ENCODE measurements at regions not wholly inside any gene's neighbourhood (a gene's known extent, or its start where the extent isn't known, plus 50 kb on each side); places are given as distances from the start of the nearest gene placed in this dataset.
"Not testable (repeated sequence)": the region's sequence is repeated elsewhere in the genome, so short reads cannot be mapped to it uniquely, and the experiment has no call there.

DNA sequence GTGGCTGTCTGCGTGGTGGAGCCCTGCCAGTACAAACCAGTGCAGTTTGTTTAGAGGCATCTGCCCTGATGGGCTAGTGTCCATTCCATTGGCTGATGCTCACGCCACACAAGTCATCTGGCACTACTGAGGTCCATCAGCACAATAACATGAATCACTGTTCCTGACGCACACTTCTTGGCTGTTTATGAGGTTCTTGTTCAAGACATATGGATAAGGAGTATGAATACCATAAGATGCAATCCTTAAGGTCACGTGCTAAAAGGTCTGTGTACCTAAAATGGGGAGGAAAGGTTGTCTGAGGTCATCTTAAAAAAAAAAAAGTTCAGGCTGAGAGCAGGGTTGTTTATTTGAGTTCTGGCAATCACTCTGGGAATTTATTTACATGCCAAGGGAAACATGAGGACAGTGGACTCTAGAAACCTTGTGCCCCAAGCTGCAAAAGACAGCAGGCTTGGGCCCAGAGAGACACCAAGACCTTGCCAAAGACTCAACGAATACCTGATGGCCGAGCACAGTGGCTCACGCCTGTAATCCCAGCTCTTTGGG lies 54.1 kb upstream of the SHLD1 start:
- DNase-seq = no peak

DNA sequence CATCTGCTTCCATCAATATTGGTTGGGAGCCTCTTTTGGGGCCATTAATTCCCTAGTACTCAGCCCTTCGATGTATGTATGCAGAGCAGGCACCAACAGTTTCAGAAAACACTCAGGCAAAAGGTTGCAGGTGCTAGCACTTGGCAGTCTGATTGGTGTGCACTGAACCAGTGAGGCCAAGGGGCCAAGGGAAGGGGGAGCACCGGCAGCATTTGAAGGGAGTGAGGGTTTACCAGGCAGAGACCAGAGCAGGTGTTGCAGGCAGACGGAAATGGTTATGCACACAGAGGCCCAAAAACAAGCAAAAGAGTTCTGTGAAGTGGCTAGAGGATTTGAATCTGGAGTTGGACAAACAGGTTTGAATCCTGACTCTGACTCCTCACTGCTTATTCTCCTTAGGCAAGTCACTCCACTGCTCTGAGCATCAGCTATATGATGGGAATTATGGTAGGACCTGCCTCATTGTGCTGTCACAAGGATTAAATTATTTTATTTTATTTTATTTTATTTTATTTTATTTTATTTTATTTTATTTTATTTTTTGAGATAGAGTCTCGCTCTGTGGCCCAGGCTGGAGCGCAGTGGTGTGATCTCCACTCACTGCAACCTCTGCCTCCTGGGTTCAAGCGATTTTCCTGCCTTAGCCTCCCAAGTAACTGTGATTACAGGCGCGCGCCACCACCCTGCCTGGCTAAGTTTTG lies 58.1 kb upstream of the SHLD1 start:
- DNase-seq = no peak

DNA sequence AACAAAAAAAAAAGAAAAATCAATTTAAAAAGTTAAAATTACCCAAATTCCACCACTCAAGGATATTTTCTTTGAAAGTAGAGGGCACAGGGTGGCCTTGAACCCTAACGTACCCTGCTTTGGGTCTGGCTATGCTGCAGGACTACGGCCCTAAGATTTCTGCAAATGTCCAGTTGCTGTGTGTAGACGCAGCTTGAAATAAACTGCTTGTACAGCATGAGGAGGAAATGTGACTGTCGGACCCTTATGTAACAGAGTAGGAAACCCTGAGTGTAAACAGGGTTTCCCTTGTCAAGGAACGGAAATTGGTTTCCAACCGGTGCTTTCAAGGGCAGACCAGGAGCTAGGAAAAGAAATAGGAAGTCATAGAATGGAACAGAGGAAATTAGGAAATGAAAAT lies 60.7 kb upstream of the SHLD1 start:
- no peak for DNase-seq

DNA sequence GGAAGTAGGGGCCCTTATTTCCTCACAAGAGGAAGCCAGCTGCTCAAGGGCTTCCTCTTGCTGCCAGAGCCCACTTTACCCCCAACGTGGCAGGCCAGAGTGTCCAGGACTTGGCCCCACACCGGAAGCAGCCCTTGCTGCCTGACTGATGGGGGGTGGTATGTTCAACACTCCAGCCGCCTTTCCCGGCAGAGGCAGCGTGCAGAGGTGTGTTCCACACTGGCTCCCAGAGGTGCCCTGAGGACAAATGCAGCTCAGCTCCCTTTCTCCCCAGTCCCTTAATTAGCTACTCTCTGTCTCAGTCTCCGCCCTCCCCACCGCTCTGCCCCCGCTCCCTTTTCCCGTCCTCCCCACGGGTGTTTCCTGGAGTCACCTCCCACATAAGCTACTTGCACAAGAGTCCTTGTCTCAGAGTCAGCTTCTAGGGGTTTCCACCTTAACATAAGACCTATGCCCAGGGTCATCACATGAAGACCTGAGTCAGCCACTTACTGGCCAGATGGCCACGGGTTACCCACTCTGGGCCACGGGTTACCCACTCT lies 61.7 kb upstream of the SHLD1 start:
- no peak for DNase-seq

DNA sequence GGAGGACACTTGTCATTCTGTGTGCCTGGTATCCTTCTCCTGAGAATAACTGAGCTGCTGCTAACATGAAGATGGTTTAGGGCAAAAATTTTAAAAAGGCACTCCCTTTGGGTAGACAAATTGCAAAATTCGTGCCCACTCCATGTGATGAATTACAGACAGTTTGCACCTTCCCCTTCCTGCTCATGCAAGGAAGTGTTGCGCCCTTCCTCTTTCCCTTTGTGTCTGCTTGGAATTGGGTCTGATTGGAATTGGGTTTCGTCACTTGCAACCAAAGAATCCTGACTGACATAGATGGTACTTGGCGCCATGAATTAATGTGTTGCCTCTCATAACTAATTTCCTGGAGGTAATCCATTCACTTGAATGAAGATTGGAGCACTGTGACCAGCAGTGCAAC lies 62.3 kb upstream of the SHLD1 start:
- no peak for DNase-seq

DNA sequence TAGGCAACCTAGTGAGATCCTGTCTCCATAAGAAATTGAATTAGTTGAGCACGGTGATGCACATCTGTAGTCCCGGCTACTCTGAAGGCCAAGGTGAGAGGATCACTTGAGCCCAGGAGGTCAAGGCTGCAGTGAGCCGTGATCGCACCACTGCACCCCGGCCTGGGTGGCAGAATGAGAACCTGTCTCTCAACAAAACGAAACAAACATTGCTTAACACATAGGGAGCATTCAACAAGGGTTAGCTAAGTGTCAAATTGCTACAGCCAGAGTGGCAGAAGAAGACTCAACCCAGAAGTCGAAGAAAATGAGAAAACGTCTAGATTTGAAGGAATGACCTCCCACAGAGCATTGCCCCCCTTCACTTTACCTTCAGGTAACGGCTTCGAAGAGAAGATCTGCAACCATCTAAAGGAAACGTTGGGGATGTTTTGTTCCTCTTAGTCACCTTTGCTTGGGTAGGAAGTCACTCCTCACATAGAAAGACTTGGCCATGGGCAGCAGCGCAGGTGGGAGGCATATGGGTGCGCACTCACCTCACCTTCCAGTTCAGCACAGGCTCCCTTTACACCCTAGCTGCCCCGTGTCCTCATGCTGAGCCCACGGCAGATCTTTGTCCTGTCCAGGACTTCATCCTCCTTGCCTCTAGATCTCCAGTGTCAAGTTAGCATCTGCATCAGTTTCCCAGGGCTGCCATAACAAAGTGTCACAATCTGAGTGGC lies 63.7 kb upstream of the SHLD1 start:
- no peak for DNase-seq

DNA sequence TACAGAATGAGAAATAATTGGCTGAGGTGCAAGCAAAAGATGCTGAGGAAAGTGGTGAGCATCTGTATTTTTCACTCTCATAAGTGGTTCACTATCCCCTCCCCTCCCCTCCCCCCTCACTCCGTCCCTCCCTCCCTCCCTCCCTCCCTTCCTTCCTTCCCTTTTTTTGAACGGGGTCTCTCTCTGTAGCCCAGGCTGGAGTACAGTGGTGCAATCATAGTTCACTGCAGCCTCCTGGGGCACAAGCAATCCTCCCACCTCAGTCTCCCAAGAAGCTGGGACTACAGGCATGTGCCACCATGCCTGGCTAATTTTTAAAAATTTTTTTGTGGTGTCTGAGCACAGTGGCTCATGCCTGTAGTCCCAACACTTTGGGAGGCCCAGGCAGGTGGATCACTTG lies 67.6 kb upstream of the SHLD1 start:
- not testable (repeated sequence) for DNase-seq

DNA sequence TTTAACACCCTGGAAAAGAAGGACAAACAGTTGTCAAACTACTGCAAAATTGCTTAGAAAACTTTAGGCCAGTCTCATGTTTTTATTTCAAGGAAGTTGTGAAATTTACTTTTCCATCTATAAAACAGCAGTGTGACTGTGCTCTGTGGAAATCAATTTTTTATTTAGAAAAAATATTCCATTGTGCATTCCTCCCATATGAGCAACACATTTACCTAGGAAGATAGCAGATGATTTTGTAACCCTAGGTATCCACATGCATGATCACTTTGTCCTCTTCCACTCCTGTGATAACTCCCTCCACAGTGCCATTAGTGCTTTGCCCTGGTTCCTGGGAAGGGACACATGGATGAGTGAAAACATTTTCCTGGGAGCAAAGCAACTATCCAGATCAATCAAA lies 69.4 kb upstream of the GPCPD1 start:
- DNase-seq = no peak

DNA sequence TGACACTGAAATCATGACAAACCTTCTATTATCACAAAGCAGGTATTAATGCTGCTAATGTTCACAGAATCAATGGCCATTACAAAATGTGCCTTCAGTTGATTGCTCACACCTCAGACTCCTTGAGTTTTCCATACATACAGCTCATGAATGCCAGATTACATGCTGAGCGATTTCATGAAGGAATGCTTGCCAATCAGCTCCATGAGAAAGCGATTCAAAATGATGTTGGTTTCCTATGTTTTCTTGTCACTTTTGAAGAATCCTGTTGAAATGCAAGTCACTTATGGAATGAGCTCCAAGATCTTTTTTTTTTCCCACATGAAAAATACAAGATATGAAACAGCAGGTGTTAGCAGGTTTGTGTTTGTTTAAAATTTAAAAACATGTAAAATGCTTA lies 68.0 kb upstream of the GPCPD1 start:
- DNase-seq = no peak

DNA sequence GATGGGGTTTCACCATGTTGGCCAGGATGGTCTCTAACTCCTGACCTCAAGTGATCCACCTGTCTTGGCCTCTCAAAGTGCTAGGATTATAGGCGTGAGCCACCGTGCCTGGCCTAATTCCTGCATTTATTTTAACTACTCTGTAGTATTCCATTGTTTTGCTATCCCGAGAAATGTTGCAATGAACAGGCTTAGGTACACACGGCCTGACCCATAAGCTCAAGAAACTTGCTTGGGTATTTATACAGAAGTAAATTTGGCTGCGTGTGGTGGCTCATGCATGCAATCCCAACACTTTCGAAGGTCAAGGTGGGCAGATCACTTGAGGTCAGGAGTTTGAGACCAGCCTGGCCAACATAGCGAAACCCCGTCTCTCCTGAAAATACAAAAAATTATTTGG lies 67.1 kb upstream of the GPCPD1 start:
- DNase-seq = not testable (repeated sequence)

DNA sequence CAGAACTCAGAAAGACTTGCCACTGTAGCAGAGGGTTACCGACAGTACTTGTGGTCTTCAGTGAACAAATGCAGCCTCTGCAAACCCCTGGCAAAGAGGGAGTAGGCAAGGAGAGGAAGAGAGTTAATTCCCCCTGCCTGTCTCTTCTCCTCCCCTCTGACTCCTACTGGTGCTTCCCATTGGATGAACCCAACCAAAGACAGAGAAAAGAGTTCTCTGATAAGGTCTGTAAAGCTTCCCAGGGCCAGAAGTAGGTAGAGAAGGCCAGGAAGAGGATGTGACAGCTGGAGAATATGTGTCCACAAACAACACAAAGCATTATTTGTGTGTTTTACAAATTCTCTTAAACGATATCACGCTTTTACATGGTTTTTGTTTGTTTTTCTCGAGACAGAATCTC lies 66.6 kb upstream of the GPCPD1 start:
- no peak for DNase-seq

DNA sequence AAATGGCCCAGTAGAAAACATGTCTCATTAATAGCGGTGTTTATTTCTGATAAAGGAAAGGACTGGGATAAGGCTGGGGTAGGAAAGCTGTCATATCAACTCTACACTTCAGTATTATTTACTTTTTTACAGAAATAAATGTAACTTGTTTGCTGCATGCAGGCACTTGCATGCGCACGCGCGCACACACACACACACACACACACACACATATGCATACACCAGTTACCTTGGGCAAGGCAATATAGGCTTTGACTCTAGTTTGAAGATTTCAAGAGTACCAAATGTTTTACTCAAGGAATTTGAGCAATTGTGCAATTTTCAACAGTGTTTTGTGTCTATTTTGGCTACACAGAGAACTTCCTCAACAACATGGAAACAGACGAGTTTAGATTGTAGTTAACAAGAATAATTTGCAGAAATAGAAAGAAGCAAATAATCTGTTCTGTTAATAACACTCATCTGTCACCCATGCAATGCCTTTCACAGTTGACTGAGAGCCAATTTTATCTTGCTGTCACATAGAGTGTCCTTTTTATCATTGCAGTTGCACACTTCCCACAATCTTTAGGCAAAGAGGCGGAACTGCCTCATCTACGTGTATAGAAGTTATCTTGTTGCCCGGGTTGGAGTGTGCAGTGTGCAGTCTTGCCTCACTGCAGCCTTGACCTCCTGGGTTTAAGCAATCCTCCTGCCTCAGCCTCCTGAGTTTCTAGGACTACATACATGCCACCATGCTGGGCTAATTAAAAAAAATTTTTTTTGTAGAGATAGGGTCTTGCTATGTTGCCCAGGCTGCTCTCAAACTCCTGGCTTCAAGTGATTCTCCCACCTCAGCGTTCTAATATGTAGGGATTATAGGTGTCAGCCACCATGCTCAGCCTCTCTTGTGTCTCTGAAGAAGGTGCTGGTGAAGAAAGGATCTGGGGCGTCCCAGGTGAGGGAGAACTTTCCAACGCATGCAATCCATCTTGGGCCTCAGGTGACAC lies 64.6 kb upstream of the GPCPD1 start:
- DNase-seq = no peak

DNA sequence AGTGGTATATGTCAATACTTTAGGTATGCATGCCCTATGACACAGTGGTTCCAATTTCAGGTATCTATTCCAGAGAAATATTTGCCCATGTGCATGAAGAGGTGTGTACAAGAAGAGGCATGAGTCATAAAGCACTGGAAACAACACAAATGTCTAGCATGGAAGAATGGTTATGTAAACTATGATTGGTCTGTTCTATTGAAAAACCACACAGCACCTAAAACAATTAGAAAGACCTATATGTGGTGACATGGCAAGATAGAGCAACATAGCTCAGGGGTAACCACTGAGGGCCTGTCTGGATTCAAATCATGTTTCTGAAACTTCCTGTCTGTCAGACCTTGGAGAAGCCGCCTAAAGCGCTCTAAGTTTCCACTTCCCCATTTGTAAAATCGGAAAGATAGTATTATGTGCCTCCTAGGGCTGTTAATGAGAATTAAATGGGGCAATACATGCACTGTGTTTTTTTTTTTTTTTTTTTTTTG lies 63.4 kb upstream of the GPCPD1 start:
- DNase-seq = peak; percentile 39

DNA sequence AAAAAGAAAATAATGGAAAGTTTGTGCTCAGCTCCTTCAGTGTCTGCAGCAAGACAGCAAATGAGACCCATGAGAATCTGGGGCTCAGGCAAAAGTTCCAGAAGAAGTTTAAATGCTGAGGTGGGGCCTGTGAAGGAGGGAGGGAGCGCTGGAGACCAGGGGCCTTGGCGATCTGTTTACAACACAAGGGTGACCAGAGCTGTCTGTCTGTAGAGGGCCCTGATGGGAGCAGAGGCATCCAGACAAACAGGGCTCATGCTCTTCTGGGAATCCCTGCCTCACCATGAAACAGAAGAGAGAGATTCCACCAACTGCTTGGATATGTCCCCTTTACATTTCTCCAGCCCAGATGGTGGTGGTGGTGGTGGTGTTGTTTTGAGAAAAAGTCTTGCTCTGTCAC lies 60.1 kb upstream of the GPCPD1 start:
- DNase-seq = no peak

DNA sequence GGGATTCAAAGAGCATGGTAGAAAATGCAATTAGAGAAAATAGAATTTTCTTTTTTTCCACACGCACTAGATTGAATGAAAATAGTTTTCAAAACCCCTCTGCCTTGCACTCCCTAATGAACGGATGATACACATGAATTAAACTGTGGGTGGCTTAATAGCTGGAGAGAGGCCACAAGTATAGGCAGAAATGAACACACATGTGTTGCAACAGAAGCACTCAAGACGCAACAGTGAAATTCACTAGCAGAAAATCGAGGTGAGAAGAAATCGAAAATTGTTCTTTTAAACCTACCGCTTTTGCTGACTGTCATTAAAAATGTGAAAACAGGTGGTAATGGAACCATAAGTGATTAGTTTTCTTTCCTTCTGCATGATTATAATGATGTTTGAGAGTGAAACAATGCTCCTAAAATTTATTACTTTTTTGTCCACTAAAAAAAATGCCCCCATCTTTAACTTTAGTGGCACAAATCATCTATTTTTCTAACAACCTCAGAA lies 59.3 kb upstream of the GPCPD1 start:
- no peak for DNase-seq

DNA sequence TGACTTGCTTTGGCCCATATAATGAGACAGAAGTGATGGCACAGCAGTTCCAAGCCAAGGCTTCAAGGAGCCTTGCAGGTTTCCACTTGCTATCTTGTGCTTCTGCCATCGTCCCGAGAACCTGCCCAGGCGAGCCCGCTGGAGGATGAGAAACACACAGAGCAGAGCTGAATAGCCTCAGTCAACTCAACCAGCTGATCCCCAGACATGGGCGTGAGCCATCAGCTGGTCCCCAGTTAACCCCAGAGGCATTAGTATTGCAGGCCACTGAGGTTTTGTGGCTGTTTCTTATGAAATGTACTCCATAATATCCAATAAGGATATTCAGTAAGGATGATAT lies 57.7 kb upstream of the GPCPD1 start:
- DNase-seq = no peak

DNA sequence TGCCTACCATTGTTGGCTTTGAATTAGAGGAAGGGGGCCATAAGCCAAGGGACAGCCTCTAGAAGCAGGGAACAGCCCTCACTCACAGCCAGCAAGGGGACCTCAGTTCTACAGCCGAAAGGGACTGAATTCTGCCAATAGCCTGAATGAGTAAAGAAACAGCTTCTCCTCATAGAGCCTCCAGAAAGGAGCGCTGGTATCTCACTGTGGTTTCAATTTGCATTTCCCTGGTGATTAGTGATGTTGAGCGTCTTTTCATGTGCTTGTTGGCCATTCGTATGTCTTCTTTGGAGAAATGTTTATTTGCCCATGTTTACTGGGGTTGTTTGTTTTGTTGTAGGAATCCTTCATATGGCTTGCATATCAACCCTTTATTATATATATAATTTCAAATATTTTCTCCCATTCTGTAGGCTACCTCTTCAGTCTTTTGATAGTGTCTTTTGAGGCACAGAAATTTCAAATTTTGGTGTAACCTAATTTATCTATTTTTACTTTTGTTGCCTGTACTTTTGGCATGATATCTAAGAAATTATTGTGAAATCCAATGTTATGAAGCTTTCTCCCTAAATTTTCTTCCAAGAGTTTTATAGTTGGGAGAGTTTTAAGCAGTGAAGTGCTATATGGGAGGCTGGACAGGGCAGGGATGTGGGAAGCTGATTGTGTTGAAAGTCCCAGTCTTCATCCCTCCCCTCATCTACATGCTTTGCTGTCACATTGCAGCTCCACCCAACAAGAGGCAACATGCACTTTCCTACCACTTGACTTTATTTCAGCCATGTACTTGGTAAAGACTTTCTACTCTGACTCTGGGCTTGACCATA lies 57.1 kb upstream of the GPCPD1 start:
- no peak for DNase-seq

DNA sequence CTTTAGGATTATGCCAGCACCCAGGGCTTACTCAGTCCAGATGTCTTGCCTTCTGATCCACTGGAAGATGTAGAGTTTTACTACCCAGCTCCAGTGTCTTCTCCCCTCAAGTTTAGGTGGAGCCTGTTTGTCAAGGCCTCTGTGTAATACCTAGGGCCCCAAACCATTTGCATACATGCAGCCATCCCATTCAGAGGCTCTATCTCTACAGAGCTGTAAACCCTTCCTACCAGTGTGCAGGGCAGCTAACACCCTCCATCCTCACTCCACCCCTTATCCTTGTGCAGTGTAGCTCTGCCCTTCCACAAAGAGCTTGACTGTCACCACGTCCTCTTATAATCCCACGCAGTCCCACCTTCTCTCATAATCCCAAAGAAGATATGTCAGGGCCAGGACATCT lies 54.6 kb upstream of the GPCPD1 start:
- DNase-seq = no peak

DNA sequence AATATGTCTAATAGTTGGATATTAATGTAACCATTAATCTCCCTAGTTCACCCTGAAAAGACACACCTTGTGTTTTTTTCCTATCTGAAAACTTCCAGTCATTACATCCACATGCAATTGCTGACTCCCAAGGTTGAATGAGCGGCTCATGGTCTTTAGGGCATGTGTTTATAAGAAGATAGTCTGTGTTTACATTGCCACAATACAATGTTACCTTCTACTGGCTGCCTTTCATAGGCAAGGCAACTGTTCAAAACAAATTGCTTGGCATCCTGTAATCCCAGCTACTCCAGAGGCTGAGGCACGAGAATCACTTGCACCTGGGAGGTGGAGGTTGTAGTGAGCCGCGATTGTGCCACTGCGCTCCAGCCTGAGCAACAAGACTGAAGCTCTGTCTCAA lies 52.6 kb upstream of the GPCPD1 start:
- no peak for DNase-seq

DNA sequence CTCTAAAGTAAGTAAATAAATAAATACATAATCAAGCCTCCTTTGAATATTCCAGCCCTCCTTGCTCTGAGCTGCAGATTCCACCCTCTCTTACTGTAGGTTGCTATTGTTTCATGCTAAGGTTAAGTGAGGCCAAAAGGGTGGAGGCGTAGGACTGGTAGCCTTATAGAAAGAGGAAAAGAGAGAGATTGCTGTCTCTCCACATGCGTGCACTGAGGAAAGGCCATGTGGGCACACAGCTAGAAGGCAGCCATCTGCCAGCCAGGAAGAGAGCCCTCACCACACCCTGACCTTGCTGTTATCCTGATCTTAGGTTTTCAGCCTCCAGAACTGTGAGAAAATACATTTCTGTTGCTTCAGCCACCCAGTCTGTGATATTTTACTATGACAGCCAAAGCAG lies 52.0 kb upstream of the GPCPD1 start:
- DNase-seq = no peak

DNA sequence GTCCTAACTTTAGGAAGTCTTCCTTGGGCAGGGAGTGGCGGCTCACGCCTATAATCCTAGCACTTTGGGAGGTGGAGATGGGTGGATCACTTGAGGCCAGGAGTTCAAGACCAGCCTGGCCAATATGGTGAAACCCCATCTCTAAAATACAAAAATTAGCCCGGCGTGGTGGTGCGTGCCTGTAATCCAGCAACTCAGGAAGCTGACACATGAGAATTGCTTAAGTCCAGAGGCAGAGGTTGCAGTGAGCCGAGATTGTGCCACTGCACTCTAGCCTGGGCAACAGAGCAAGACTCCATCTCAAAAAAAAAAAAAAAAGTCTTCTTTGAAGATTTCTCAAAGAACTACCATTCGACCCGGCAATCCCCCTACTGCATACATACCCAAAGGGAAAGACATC lies 50.0 kb upstream of the GPCPD1 start:
- not testable (repeated sequence) for DNase-seq
